HepG2 (cell line): ENCODE measurements at regions not wholly inside any gene's neighbourhood (a gene's known extent, or its start where the extent isn't known, plus 50 kb on each side); places are given as distances from the start of the nearest gene placed in this dataset.

Source experiments
- KDM4B ChIP-seq: sonication (generic); formaldehyde crosslinking; IDR thresholded peaks from 2 replicates; pipeline ENCODE4 v1.4.0; 2020; ENCODE audit warnings: missing genetic modification reagents
- NFIB ChIP-seq: sonication (generic); formaldehyde crosslinking; IDR thresholded peaks from 2 replicates; pipeline ENCODE4 v1.9.0; 2021; ENCODE audit warnings: missing genetic modification reagents, mild to moderate bottlenecking, borderline replicate concordance
- NFKBIZ ChIP-seq: IDR thresholded peaks from 2 replicates; pipeline ENCODE4 v1.6.1; 2018; ENCODE audit warnings: missing genetic modification reagents, missing compliant biosample characterization
- NFYC ChIP-seq: IDR thresholded peaks from 2 replicates; pipeline ENCODE4 v1.6.1; 2016; ENCODE audit warnings: missing genetic modification reagents, missing compliant biosample characterization
- ZNF10 ChIP-seq: sonication (generic); formaldehyde crosslinking; IDR thresholded peaks from 2 replicates; pipeline ENCODE4 v1.4.0; 2020; ENCODE audit warnings: mild to moderate bottlenecking, low read depth, missing genetic modification reagents, borderline replicate concordance
- ZNF510 ChIP-seq: sonication (generic); formaldehyde crosslinking; IDR thresholded peaks from 2 replicates; pipeline ENCODE4 v1.4.0; 2020; ENCODE audit warnings: low read depth, mild to moderate bottlenecking, missing genetic modification reagents
- ZSCAN5A ChIP-seq: sonication (generic); formaldehyde crosslinking; IDR thresholded peaks from 2 replicates; pipeline ENCODE4 v1.8.0; 2022; ENCODE audit warnings: mild to moderate bottlenecking, missing genetic modification reagents, borderline replicate concordance
- TF ChIP-seq, protein P1 (sequence below): sonication (generic); formaldehyde crosslinking; IDR thresholded peaks from 2 replicates; pipeline ENCODE4 v1.5.1; 2020; ENCODE audit warnings: missing genetic modification reagents, mild to moderate bottlenecking, borderline replicate concordance
- TF ChIP-seq, protein P2 (sequence below): sonication (generic); formaldehyde crosslinking; IDR thresholded peaks from 2 replicates; pipeline ENCODE4 v1.4.0; 2020; ENCODE audit warnings: low read depth, mild to moderate bottlenecking, missing genetic modification reagents
- TF ChIP-seq, protein P3 (sequence below): sonication (generic); formaldehyde crosslinking; IDR thresholded peaks from 2 replicates; pipeline ENCODE4 v1.9.0; 2022; ENCODE audit warnings: low read depth, missing genetic modification reagents

GRCh38 chr6:130500693-130501092 lies 134.9 kb downstream of the TMEM200A start (continued):
- TF ChIP-seq, protein P1, sequence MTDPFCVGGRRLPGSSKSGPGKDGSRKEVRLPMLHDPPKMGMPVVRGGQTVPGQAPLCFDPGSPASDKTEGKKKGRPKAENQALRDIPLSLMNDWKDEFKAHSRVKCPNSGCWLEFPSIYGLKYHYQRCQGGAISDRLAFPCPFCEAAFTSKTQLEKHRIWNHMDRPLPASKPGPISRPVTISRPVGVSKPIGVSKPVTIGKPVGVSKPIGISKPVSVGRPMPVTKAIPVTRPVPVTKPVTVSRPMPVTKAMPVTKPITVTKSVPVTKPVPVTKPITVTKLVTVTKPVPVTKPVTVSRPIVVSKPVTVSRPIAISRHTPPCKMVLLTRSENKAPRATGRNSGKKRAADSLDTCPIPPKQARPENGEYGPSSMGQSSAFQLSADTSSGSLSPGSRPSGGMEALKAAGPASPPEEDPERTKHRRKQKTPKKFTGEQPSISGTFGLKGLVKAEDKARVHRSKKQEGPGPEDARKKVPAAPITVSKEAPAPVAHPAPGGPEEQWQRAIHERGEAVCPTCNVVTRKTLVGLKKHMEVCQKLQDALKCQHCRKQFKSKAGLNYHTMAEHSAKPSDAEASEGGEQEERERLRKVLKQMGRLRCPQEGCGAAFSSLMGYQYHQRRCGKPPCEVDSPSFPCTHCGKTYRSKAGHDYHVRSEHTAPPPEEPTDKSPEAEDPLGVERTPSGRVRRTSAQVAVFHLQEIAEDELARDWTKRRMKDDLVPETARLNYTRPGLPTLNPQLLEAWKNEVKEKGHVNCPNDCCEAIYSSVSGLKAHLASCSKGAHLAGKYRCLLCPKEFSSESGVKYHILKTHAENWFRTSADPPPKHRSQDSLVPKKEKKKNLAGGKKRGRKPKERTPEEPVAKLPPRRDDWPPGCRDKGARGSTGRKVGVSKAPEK: no peak
- TF ChIP-seq, protein P2, sequence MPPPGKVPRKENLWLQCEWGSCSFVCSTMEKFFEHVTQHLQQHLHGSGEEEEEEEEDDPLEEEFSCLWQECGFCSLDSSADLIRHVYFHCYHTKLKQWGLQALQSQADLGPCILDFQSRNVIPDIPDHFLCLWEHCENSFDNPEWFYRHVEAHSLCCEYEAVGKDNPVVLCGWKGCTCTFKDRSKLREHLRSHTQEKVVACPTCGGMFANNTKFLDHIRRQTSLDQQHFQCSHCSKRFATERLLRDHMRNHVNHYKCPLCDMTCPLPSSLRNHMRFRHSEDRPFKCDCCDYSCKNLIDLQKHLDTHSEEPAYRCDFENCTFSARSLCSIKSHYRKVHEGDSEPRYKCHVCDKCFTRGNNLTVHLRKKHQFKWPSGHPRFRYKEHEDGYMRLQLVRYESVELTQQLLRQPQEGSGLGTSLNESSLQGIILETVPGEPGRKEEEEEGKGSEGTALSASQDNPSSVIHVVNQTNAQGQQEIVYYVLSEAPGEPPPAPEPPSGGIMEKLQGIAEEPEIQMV (CRISPR knock-in tag): no peak
- TF ChIP-seq ZNF10 (CRISPR knock-in tag) (no peak), NFIB (CRISPR knock-in tag) (no peak), ZSCAN5A (CRISPR knock-in tag) (no peak), NFKBIZ (CRISPR knock-in tag) (no peak), NFYC (CRISPR knock-in tag) (no peak), KDM4B (CRISPR knock-in tag) (no peak), ZNF510 (CRISPR knock-in tag) (no peak)
- TF ChIP-seq, protein P3, sequence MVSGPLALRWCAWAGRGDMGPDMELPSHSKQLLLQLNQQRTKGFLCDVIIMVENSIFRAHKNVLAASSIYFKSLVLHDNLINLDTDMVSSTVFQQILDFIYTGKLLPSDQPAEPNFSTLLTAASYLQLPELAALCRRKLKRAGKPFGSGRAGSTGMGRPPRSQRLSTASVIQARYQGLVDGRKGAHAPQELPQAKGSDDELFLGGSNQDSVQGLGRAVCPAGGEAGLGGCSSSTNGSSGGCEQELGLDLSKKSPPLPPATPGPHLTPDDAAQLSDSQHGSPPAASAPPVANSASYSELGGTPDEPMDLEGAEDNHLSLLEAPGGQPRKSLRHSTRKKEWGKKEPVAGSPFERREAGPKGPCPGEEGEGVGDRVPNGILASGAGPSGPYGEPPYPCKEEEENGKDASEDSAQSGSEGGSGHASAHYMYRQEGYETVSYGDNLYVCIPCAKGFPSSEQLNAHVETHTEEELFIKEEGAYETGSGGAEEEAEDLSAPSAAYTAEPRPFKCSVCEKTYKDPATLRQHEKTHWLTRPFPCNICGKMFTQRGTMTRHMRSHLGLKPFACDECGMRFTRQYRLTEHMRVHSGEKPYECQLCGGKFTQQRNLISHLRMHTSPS: no peak
- TF ChIP-seq, all 625 proteins: peak for 0
